Memory B cell (primary cell): ENCODE measurements at regions not wholly inside any gene's neighbourhood (a gene's known extent, or its start where the extent isn't known, plus 50 kb on each side); places are given as distances from the start of the nearest gene placed in this dataset.
"Not testable (repeated sequence)": the region's sequence is repeated elsewhere in the genome, so short reads cannot be mapped to it uniquely, and the experiment has no call there.

Experiments
- ATAC-seq: fragments of 150-1000 bp; cut with Tn5 transposase; 2 replicates; pipeline ENCODE4 v1.10.0; 2021; ENCODE audit warnings: low read depth, mild to moderate bottlenecking, moderate library complexity
- DNase-seq, 2 donors: peaks; one replicate each; pipeline ENCODE4 v3.0.0; 2022; ENCODE audit warnings: low spot score in 2 of 2
- H3K27ac Mint-ChIP-seq: one replicate; pipeline ENCODE4 v1.8.0; 2022; ENCODE audit warnings: mild to moderate bottlenecking, moderate library complexity, mixed read lengths
- H3K27me3 Mint-ChIP-seq: one replicate; pipeline ENCODE4 v1.8.0; 2022; ENCODE audit warnings: mixed read lengths
- H3K36me3 Mint-ChIP-seq: one replicate; pipeline ENCODE4 v1.8.0; 2022; ENCODE audit warnings: mild to moderate bottlenecking, mixed read lengths
- H3K4me1 Mint-ChIP-seq: one replicate; pipeline ENCODE4 v1.8.0; 2022; ENCODE audit warnings: mixed read lengths
- H3K4me3 Mint-ChIP-seq: one replicate; pipeline ENCODE4 v1.8.0; 2022; ENCODE audit warnings: mild to moderate bottlenecking, moderate library complexity, mixed read lengths
- H3K9me3 Mint-ChIP-seq: one replicate; pipeline ENCODE4 v1.8.0; 2022; ENCODE audit warnings: mixed read lengths

GRCh38 chr13:90623318-90624011 lies 724.0 kb upstream of the MIR17HG start:
- H3K9me3 Mint-ChIP-seq, result peaks cover 1% of the 10 kb centered on the region

GRCh38 chr13:90627813-90628212 lies 719.7 kb upstream of the MIR17HG start:
- H3K4me1 Mint-ChIP-seq, result no peaks in the 10 kb centered on the region
- ATAC-seq (no peak), DNase-seq (no peak)
- no peak overlapping the region for H3K4me3 Mint-ChIP-seq
- no peak overlapping the region for H3K27ac Mint-ChIP-seq
- no peaks in the 10 kb centered on the region for H3K36me3 Mint-ChIP-seq
- peaks cover 3% of the 10 kb centered on the region for H3K9me3 Mint-ChIP-seq
- no peaks in the 10 kb centered on the region for H3K27me3 Mint-ChIP-seq

More at GRCh38 chr13:90623318-90624011, 724.0 kb upstream of the MIR17HG start:
- Mint-ChIP-seq H3K4me1 (no peaks in the 10 kb centered on the region), H3K27me3 (no peaks in the 10 kb centered on the region), H3K4me3 (no peak overlapping the region), H3K27ac (no peak overlapping the region), H3K36me3 (no peaks in the 10 kb centered on the region)
- no peak for DNase-seq
- no peak for ATAC-seq

- no peak for ATAC-seq
- no peak overlapping the region for H3K4me3 Mint-ChIP-seq
- no peak for DNase-seq
- peaks cover 3% of the 10 kb centered on the region for H3K9me3 Mint-ChIP-seq
- H3K36me3 Mint-ChIP-seq, result no peaks in the 10 kb centered on the region
- no peaks in the 10 kb centered on the region for H3K4me1 Mint-ChIP-seq
- no peak overlapping the region for H3K27ac Mint-ChIP-seq
- H3K27me3 Mint-ChIP-seq, result no peaks in the 10 kb centered on the region
These were observed 719.0 kb upstream of the MIR17HG start for GRCh38 chr13:90628471-90628870.

- Mint-ChIP-seq H3K4me1 (no peaks in the 10 kb centered on the region), H3K9me3 (peaks cover 3% of the 10 kb centered on the region), H3K27ac (no peak overlapping the region), H3K4me3 (no peak overlapping the region), H3K36me3 (no peaks in the 10 kb centered on the region), H3K27me3 (no peaks in the 10 kb centered on the region)
- ATAC-seq, result no peak
- no peak for DNase-seq
These were observed 716.8 kb upstream of the MIR17HG start for GRCh38 chr13:90630716-90631115.

GRCh38 chr13:90632184-90632583 lies 715.3 kb upstream of the MIR17HG start:
- Mint-ChIP-seq H3K36me3 (no peaks in the 10 kb centered on the region), H3K4me3 (no peak overlapping the region), H3K27ac (no peak overlapping the region), H3K9me3 (peaks cover 3% of the 10 kb centered on the region), H3K4me1 (no peaks in the 10 kb centered on the region), H3K27me3 (no peaks in the 10 kb centered on the region)
- ATAC-seq, result no peak
- no peak for DNase-seq

- Mint-ChIP-seq H3K27ac (no peak overlapping the region), H3K4me1 (no peaks in the 10 kb centered on the region), H3K36me3 (no peaks in the 10 kb centered on the region), H3K27me3 (no peaks in the 10 kb centered on the region), H3K4me3 (no peak overlapping the region), H3K9me3 (peaks cover 3% of the 10 kb centered on the region)
- no peak for ATAC-seq
- no peak for DNase-seq
These were observed 713.6 kb upstream of the MIR17HG start for GRCh38 chr13:90633849-90634248.

- Mint-ChIP-seq H3K4me3 (no peak overlapping the region), H3K27me3 (no peaks in the 10 kb centered on the region), H3K27ac (no peak overlapping the region), H3K4me1 (no peaks in the 10 kb centered on the region), H3K36me3 (no peaks in the 10 kb centered on the region), H3K9me3 (peaks cover 9% of the 10 kb centered on the region)
- DNase-seq (no peak), ATAC-seq (no peak)
These were observed 706.5 kb upstream of the MIR17HG start for GRCh38 chr13:90640976-90641375.

- H3K4me1 Mint-ChIP-seq, result no peaks in the 10 kb centered on the region
- DNase-seq (no peak), ATAC-seq (no peak)
- no peaks in the 10 kb centered on the region for H3K36me3 Mint-ChIP-seq
- peaks cover 13% of the 10 kb centered on the region for H3K9me3 Mint-ChIP-seq
- no peak overlapping the region for H3K4me3 Mint-ChIP-seq
- no peaks in the 10 kb centered on the region for H3K27me3 Mint-ChIP-seq
- H3K27ac Mint-ChIP-seq, result no peak overlapping the region
These were observed 705.6 kb upstream of the MIR17HG start for GRCh38 chr13:90641884-90642283.

GRCh38 chr13:90645582-90645981 lies 701.9 kb upstream of the MIR17HG start:
- no peak overlapping the region for H3K4me3 Mint-ChIP-seq
- no peak for ATAC-seq
- no peaks in the 10 kb centered on the region for H3K27me3 Mint-ChIP-seq
- H3K9me3 Mint-ChIP-seq, result peaks cover 12% of the 10 kb centered on the region
- no peaks in the 10 kb centered on the region for H3K4me1 Mint-ChIP-seq
- DNase-seq, result no peak
- H3K27ac Mint-ChIP-seq, result no peak overlapping the region
- H3K36me3 Mint-ChIP-seq, result no peaks in the 10 kb centered on the region

- Mint-ChIP-seq H3K4me1 (no peaks in the 10 kb centered on the region), H3K4me3 (no peak overlapping the region), H3K9me3 (peaks cover 19% of the 10 kb centered on the region), H3K27me3 (no peaks in the 10 kb centered on the region), H3K27ac (no peak overlapping the region), H3K36me3 (no peaks in the 10 kb centered on the region)
- ATAC-seq (no peak), DNase-seq (no peak)
These were observed 699.0 kb upstream of the MIR17HG start for GRCh38 chr13:90648497-90648896.

GRCh38 chr13:90652036-90652435 lies 695.5 kb upstream of the MIR17HG start:
- H3K4me3 Mint-ChIP-seq, result no peak overlapping the region
- no peak for ATAC-seq

GRCh38 chr13:90654970-90655369 lies 692.5 kb upstream of the MIR17HG start:
- ATAC-seq (no peak), DNase-seq (no peak)
- H3K9me3 Mint-ChIP-seq, result peaks cover 11% of the 10 kb centered on the region
- H3K27ac Mint-ChIP-seq, result no peak overlapping the region
- H3K4me3 Mint-ChIP-seq, result no peak overlapping the region
- H3K36me3 Mint-ChIP-seq, result no peaks in the 10 kb centered on the region
- H3K4me1 Mint-ChIP-seq, result no peaks in the 10 kb centered on the region
- no peaks in the 10 kb centered on the region for H3K27me3 Mint-ChIP-seq

More at GRCh38 chr13:90652036-90652435, 695.5 kb upstream of the MIR17HG start:
- H3K27ac Mint-ChIP-seq, result no peak overlapping the region
- no peaks in the 10 kb centered on the region for H3K36me3 Mint-ChIP-seq
- H3K27me3 Mint-ChIP-seq, result no peaks in the 10 kb centered on the region
- H3K4me1 Mint-ChIP-seq, result no peaks in the 10 kb centered on the region
- DNase-seq, result no peak
- peaks cover 11% of the 10 kb centered on the region for H3K9me3 Mint-ChIP-seq

GRCh38 chr13:90664200-90664599 lies 683.3 kb upstream of the MIR17HG start:
- not testable (repeated sequence) for DNase-seq, H3K4me3 Mint-ChIP-seq, H3K27ac Mint-ChIP-seq, H3K9me3 Mint-ChIP-seq, ATAC-seq, H3K4me1 Mint-ChIP-seq, H3K27me3 Mint-ChIP-seq, H3K36me3 Mint-ChIP-seq

GRCh38 chr13:90673746-90674145 lies 673.7 kb upstream of the MIR17HG start:
- ATAC-seq, result no peak
- no peak overlapping the region for H3K27ac Mint-ChIP-seq

GRCh38 chr13:90675129-90675528 lies 672.4 kb upstream of the MIR17HG start:
- Mint-ChIP-seq H3K4me1 (no peaks in the 10 kb centered on the region), H3K27me3 (no peaks in the 10 kb centered on the region), H3K9me3 (peaks cover 6% of the 10 kb centered on the region), H3K36me3 (no peaks in the 10 kb centered on the region), H3K27ac (no peak overlapping the region), H3K4me3 (no peak overlapping the region)
- DNase-seq (no peak), ATAC-seq (no peak)

More at GRCh38 chr13:90673746-90674145, 673.7 kb upstream of the MIR17HG start:
- DNase-seq, result no peak
- peaks cover 3% of the 10 kb centered on the region for H3K9me3 Mint-ChIP-seq
- no peaks in the 10 kb centered on the region for H3K4me1 Mint-ChIP-seq
- H3K36me3 Mint-ChIP-seq, result no peaks in the 10 kb centered on the region
- no peak overlapping the region for H3K4me3 Mint-ChIP-seq
- H3K27me3 Mint-ChIP-seq, result no peaks in the 10 kb centered on the region
